Esophagus squamous epithelium (tissue), 5 donors: ENCODE measurements at regions not wholly inside any gene's neighbourhood (a gene's known extent, or its start where the extent isn't known, plus 50 kb on each side); places are given as distances from the start of the nearest gene placed in this dataset.

Experiments used
- DNase-seq: peaks from one replicate; lab custom pipeline; 2025; lab: John Stamatoyannopoulos, UW
- H3K27ac ChIP-seq, 4 donors: fragments of 200-600 bp; sonication (generic); one replicate each; pipeline ENCODE4 v1.5.1; 2016 to 2019; ENCODE audit warnings: mild to moderate bottlenecking in 1 of 4
- H3K27me3 ChIP-seq, 4 donors: fragments of 200-600 bp; sonication (generic); 1 replicate in 3 of 4; 2 replicates in 1 of 4; pipeline versions ENCODE4 v1.5.1 to v1.6.0; 2017 to 2021; ENCODE audit warnings: antibody characterized with exemption in 1 of 4
- H3K36me3 ChIP-seq, 3 donors: fragments of 200-600 bp; sonication (generic); one replicate each; pipeline ENCODE4 v1.5.1; 2016 to 2019
- H3K4me1 ChIP-seq, 3 donors: fragments of 200-600 bp; sonication (generic); one replicate each; pipeline ENCODE4 v1.5.1; 2017 to 2019
- H3K4me3 ChIP-seq, 4 donors: fragments of 200-600 bp; sonication (generic); 1 replicate in 3 of 4; 2 replicates in 1 of 4; pipeline ENCODE4 v1.5.1; 2016 to 2019; ENCODE audit warnings: mild to moderate bottlenecking in 2 of 4, moderate library complexity in 1 of 4
- H3K9me3 ChIP-seq, 3 donors: fragments of 200-600 bp; sonication (generic); one replicate each; pipeline ENCODE4 v1.5.1; 2016 to 2019
- CTCF ChIP-seq, 6 experiments: fragments of 450-650 bp in 4 of 6; fragments of 200-600 bp in 2 of 6; sonication (generic) in 2 of 6; IDR thresholded peaks; one replicate each; pipeline ENCODE4 v1.5.1; 2016 to 2019; ENCODE audit warnings: antibody characterized with exemption in 6 of 6, mild to moderate bottlenecking in 4 of 6, moderate library complexity in 4 of 6
- POLR2A ChIP-seq, 4 donors: fragments of 450-650 bp; IDR thresholded peaks; one replicate each; pipeline ENCODE4 v1.6.1; 2017; ENCODE audit warnings: antibody characterized with exemption in 4 of 4, mild to moderate bottlenecking in 4 of 4, moderate library complexity in 3 of 4
- WGBS, 2 donors: methylation state at CpG; one replicate each; pipeline ENCODE4 v1.1.5; 2018; 5-methylcytosine and 5-hydroxymethylcytosine counted together
- intact Hi-C: fragments of 100-400 bp; cut with DNase I; formaldehyde crosslinking; loops from one replicate; pipeline ENCODE4 v1.15.0; 2022
- donor health status: DM: yes; HTN: yes; CAD: no.

- no peaks in the 10 kb centered on the region for H3K27me3 ChIP-seq
- intact Hi-C loops: no loop called here
Measured at GRCh38 chr3:162143180-162143579, 646.6 kb downstream of the OTOL1 start.

GRCh38 chr3:162147996-162148395 lies 651.4 kb downstream of the OTOL1 start:
- Histone ChIP-seq H3K27ac (no peak overlapping the region), H3K36me3 (no peaks in the 10 kb centered on the region), H3K4me3 (no peak overlapping the region), H3K27me3 (no peaks in the 10 kb centered on the region), H3K9me3 (no peaks in the 10 kb centered on the region), H3K4me1 (no peaks in the 10 kb centered on the region)
- WGBS, 2 donors: 5 to 8% methylated on average over 1 of the region's 1 CpG
- TF ChIP-seq POLR2A (IDR thresholded peaks at IDR 0.05) (no peak), CTCF (IDR thresholded peaks at IDR 0.05) (no peak)
- intact Hi-C loops: no loop called here
- DNase-seq: no peak

More at GRCh38 chr3:162143180-162143579, 646.6 kb downstream of the OTOL1 start:
- Histone ChIP-seq H3K4me3 (no peak overlapping the region), H3K4me1 (no peaks in the 10 kb centered on the region), H3K9me3 (no peaks in the 10 kb centered on the region), H3K36me3 (no peaks in the 10 kb centered on the region), H3K27ac (no peak overlapping the region)
- no peak for DNase-seq
- TF ChIP-seq POLR2A (IDR thresholded peaks at IDR 0.05) (no peak), CTCF (IDR thresholded peaks at IDR 0.05) (no peak)

GRCh38 chr3:162150790-162151189 lies 654.2 kb downstream of the OTOL1 start:
- no peaks in the 10 kb centered on the region for H3K27me3 ChIP-seq
- no peak for DNase-seq
- H3K4me1 ChIP-seq: no peaks in the 10 kb centered on the region
- intact Hi-C loops: no loop called here
- H3K4me3 ChIP-seq: no peak overlapping the region
- H3K36me3 ChIP-seq: no peaks in the 10 kb centered on the region
- H3K9me3 ChIP-seq: no peaks in the 10 kb centered on the region
- TF ChIP-seq CTCF (IDR thresholded peaks at IDR 0.05) (no peak), POLR2A (IDR thresholded peaks at IDR 0.05) (no peak)
- H3K27ac ChIP-seq: no peak overlapping the region

GRCh38 chr3:162152636-162153035 lies 656.0 kb downstream of the OTOL1 start:
- Histone ChIP-seq H3K27ac (no peak overlapping the region), H3K9me3 (no peaks in the 10 kb centered on the region), H3K4me1 (no peaks in the 10 kb centered on the region), H3K27me3 (no peaks in the 10 kb centered on the region), H3K36me3 (no peaks in the 10 kb centered on the region), H3K4me3 (no peak overlapping the region)
- TF ChIP-seq POLR2A (IDR thresholded peaks at IDR 0.05): no peak
- TF ChIP-seq CTCF (IDR thresholded peaks at IDR 0.05): no peak
- 80 to 87% methylated on average over 2 of the region's 2 CpGs for WGBS, 2 donors
- intact Hi-C loops: no loop called here
- DNase-seq: no peak

GRCh38 chr3:162161595-162161994 lies 665.0 kb downstream of the OTOL1 start:
- H3K36me3 ChIP-seq: no peaks in the 10 kb centered on the region
- no peaks in the 10 kb centered on the region for H3K27me3 ChIP-seq
- intact Hi-C loops: no loop called here
- no peaks in the 10 kb centered on the region for H3K4me1 ChIP-seq
- no peak overlapping the region for H3K4me3 ChIP-seq
- no peaks in the 10 kb centered on the region for H3K9me3 ChIP-seq
- no peak for DNase-seq
- TF ChIP-seq POLR2A (IDR thresholded peaks at IDR 0.05): no peak
- no peak for TF ChIP-seq CTCF (IDR thresholded peaks at IDR 0.05)
- no peak overlapping the region for H3K27ac ChIP-seq
